SW 1271 (cell line): ENCODE measurements at regions not wholly inside any gene's neighbourhood (a gene's known extent, or its start where the extent isn't known, plus 50 kb on each side); places are given as distances from the start of the nearest gene placed in this dataset.

Experiments used
- DNase-seq, 2 experiments: peaks; one replicate each; lab custom pipeline; 2025; lab: John Stamatoyannopoulos, UW

DNA sequence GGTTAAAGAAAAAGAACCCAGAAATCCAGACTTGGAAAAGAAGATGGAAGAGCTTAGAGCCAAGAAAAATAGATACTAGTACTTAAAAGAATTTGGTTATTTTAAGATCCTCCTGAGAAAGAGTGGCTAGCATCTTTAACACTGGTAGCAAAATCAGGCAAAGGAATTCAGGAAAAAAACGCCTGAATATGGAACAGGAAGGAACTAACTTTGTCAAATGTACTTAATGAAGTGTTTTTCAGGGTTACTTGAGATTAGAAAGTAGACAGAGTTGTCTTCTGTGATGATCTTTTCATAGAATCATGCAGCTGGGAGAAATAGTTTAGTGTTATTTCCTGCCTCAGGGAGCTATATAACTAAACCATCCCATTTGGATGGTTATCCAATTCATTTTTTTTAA is 50.8 kb upstream of the SASH1 start:
- DNase-seq = no peak
